HG02885 (cell line): ENCODE measurements at regions not wholly inside any gene's neighbourhood (a gene's known extent, or its start where the extent isn't known, plus 50 kb on each side); places are given as distances from the start of the nearest gene placed in this dataset.
A peak's percentile ranks its signal among the peaks of the same experiment; 100 is the strongest.
"Not testable (repeated sequence)": the region's sequence is repeated elsewhere in the genome, so short reads cannot be mapped to it uniquely, and the experiment has no call there.

Experiments used
- ATAC-seq: cut with Tn5 transposase; IDR thresholded peaks from one replicate; pipeline ENCODE4 v1.9.1; 2021; ENCODE audit warnings: mild to moderate bottlenecking; ENCODE audit not compliant: unreplicated experiment, poor library complexity

DNA sequence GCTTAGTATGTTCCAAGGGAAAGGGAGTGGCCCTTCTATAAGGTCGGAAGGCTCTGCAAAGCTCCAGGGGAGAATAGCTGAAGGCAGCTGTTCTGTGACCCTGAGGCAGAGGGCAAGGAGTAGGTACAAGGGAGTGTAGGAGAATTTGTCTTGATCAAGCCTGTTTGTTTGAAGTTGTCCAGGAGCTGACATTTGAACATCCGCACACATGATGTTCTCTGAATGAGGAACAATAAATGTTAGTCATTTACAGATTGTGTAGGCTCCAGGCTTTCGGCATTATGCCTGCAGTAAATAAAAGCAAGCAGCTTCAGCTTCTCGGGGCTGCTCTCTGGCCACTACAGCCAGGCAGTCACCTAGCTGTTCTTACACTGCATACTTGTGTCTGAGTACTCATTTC is 52.7 kb downstream of the CTAGE6 start:
- ATAC-seq, result not testable (repeated sequence)

- ATAC-seq, result peak; percentile 98
These were observed 56.5 kb downstream of the CTAGE6 start for GRCh38 chr7:143700759-143701699.
